GM12878 (cell line): ENCODE measurements at regions not wholly inside any gene's neighbourhood (a gene's known extent, or its start where the extent isn't known, plus 50 kb on each side); places are given as distances from the start of the nearest gene placed in this dataset.

Experiments used
- ATAC-seq: fragments of 200-7000 bp; cut with Tn5 transposase; 3 replicates; pipeline ENCODE4 v1.9.1; 2020; ENCODE audit warnings: mild to moderate bottlenecking, moderate library complexity
- BruUV-seq: library from RNA; stranded (reverse); fragments of 400-500 nt; replicated peaks from 2 replicates; lab custom pipeline; 2021; lab: Mats Ljungman, UMichigan
- CTCF ChIA-PET: fragments of 300-600 bp; sonication (Branson Sonifier 250); formaldehyde crosslinking; extraction: SDS; loops from one replicate; lab custom pipeline; 2021; ENCODE audit warnings: inconsistent platforms; lab: Yijun Ruan, JAX
- POLR2A ChIA-PET: fragments of 350-600 bp; formaldehyde crosslinking; extraction: SDS; loops from one replicate; lab custom pipeline; 2021; ENCODE audit warnings: inconsistent platforms; lab: Charles Lee
- RAD21 ChIA-PET: fragments of 300-600 bp; sonication (Branson Sonifier 250); formaldehyde crosslinking; loops from one replicate; lab custom pipeline; 2023; ENCODE audit warnings: antibody characterized with exemption; ENCODE audit not compliant: unreplicated experiment; lab: Charles Lee
- SMC1A ChIA-PET: fragments of 300-600 bp; sonication (Branson Sonifier 250); formaldehyde crosslinking; loops from one replicate; lab custom pipeline; 2023; ENCODE audit not compliant: unreplicated experiment, uncharacterized antibody; lab: Charles Lee
- DNase-seq: peaks from one replicate; pipeline ENCODE4 v3.0.0-alpha.2; 2011; ENCODE audit warnings: low read depth, low spot score
- FAIRE-seq: peaks from 3 replicates; lab custom pipeline; 2011; peaks lifted over from hg19 to GRCh38; lab: Jason Lieb, UNC
- H2AFZ ChIP-seq: 2 replicates; pipeline ENCODE4 v1.6.0; 2011; ENCODE audit warnings: low read depth, low read length, control low read depth; ENCODE audit not compliant: control insufficient read depth
- H3K27ac ChIP-seq: 2 replicates; pipeline ENCODE4 v1.5.1; 2011; ENCODE audit warnings: control low read depth; ENCODE audit not compliant: control insufficient read depth, insufficient read depth
- H3K27me3 ChIP-seq, 2 experiments: replicated peaks in 1 of 2; 2 replicates each; pipeline versions ENCODE4 v1.6.0 to v1.6.1; 2011; ENCODE audit warnings: low read length in 1 of 2; ENCODE audit not compliant: control insufficient read depth in 2 of 2, insufficient read depth in 2 of 2
- H3K36me3 ChIP-seq, 2 experiments: 2 replicates each; pipeline ENCODE4 v1.5.1; 2011; ENCODE audit warnings: low read length in 1 of 2; ENCODE audit not compliant: control insufficient read depth in 2 of 2, insufficient read depth in 2 of 2
- H3K4me1 ChIP-seq: 2 replicates; pipeline ENCODE4 v1.6.1; 2011; ENCODE audit warnings: mild to moderate bottlenecking, low read length, moderate library complexity, mixed read lengths; ENCODE audit not compliant: control insufficient read depth, insufficient read depth
- H3K4me2 ChIP-seq: 2 replicates; pipeline ENCODE4 v1.6.0; 2011; ENCODE audit warnings: control low read depth; ENCODE audit not compliant: control insufficient read depth, insufficient read depth
- H3K4me3 ChIP-seq: fragments of 200-600 bp; sonication (generic); 2 replicates; pipeline ENCODE4 v1.5.1; 2016
- H3K79me2 ChIP-seq: 2 replicates; pipeline ENCODE4 v1.6.0; 2011; ENCODE audit warnings: low read length; ENCODE audit not compliant: control insufficient read depth, insufficient read depth
- H3K9ac ChIP-seq: 2 replicates; pipeline ENCODE4 v1.8.0; 2011; ENCODE audit warnings: low read length, control low read depth, mixed read lengths; ENCODE audit not compliant: control insufficient read depth, insufficient read depth
- H3K9me3 ChIP-seq: replicated peaks from 3 replicates; pipeline ENCODE4 v1.5.1; 2011; ENCODE audit warnings: mild to moderate bottlenecking, low read length; ENCODE audit not compliant: control insufficient read depth, insufficient read depth
- H4K20me1 ChIP-seq: 2 replicates; pipeline ENCODE4 v1.6.0; 2011; ENCODE audit not compliant: control insufficient read depth, insufficient read depth
- ATF3 ChIP-seq: IDR thresholded peaks from 2 replicates; pipeline ENCODE4 v1.6.1; 2011; ENCODE audit warnings: low read depth, mild to moderate bottlenecking, low read length, moderate library complexity, borderline replicate concordance; ENCODE audit errors: extremely low read depth
- BRCA1 ChIP-seq: IDR thresholded peaks from 2 replicates; pipeline ENCODE4 v1.6.1; 2011; ENCODE audit warnings: low read depth, low read length, improper control_type of control experiment
- MYB ChIP-seq: fragments of 150-350 bp; IDR thresholded peaks from 2 replicates; pipeline ENCODE4 v1.6.1; 2014; ENCODE audit warnings: mild to moderate bottlenecking, low read depth, low read length, borderline replicate concordance
- NR2C1 ChIP-seq: fragments of 450-650 bp; IDR thresholded peaks from 2 replicates; pipeline ENCODE4 v1.6.1; 2017; ENCODE audit warnings: antibody characterized with exemption, mild to moderate bottlenecking, moderate library complexity
- TBL1XR1 ChIP-seq: IDR thresholded peaks from 2 replicates; pipeline ENCODE4 v1.6.1; 2012; ENCODE audit warnings: low read depth, low read length, improper control_type of control experiment
- WGBS: methylation state at CpG from one replicate; pipeline ENCODE4 v1.1.6; 2016; ENCODE audit warnings: low lambda C conversion rate; ENCODE audit not compliant: insufficient replicate concordance, insufficient coverage; ENCODE audit errors: missing lambda C conversion rate; 5-methylcytosine and 5-hydroxymethylcytosine counted together
- in situ Hi-C: fragments of 300-500 bp; cut with MboI; formaldehyde crosslinking; loops from 9 replicates; pipeline ENCODE4 v1.14.3; 2018; ENCODE audit warnings: mixed read lengths
- intact Hi-C: fragments of 100-400 bp; cut with micrococcal nuclease; formaldehyde crosslinking; loops from one replicate; pipeline ENCODE4 v1.14.2; 2022; ENCODE audit not compliant: unreplicated experiment
- TF ChIP-seq, protein P1 (sequence below), 3 experiments: IDR thresholded peaks in 2 of 3; conservative IDR thresholded peaks in 1 of 3; 2 replicates each; pipeline ENCODE4 v1.5.1; 2011; ENCODE audit warnings: low read depth in 3 of 3, low read length in 3 of 3, mild to moderate bottlenecking in 3 of 3, control low read depth in 2 of 3, moderate library complexity in 2 of 3, inconsistent platforms in 1 of 3, mixed read lengths in 1 of 3; ENCODE audit not compliant: control insufficient read depth in 2 of 3, insufficient read depth in 1 of 3; ENCODE audit errors: extremely low read depth in 1 of 3
- TF ChIP-seq, protein P2 (sequence below): fragments of 450-650 bp; IDR thresholded peaks from 2 replicates; pipeline ENCODE4 v1.6.1; 2016; ENCODE audit warnings: mild to moderate bottlenecking, moderate library complexity, borderline replicate concordance
- TF ChIP-seq, protein P3 (sequence below): fragments of 450-650 bp; IDR thresholded peaks from 2 replicates; pipeline ENCODE4 v1.6.1; 2017; ENCODE audit warnings: mild to moderate bottlenecking, moderate library complexity

DNA sequence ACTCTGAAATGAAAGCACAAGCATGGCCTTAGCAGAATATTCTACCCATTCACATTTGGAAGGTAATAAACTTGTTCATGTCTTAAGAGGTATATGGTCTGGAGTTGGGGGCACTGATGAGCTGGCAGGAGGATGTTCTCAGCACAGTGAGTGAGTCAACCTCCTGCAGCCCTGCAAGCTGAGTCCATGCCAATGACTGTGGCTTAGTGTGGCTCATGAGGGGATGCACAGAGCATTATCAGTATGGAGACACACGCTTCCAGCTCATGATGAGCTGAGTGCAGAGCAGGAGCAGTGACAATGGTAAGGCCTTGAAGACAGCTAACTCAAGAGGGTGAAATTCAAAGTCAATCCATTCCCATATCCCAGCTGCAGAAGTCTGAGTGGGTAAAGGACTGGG lies 102.3 kb downstream of the TNFSF18 start:
- H3K4me2 ChIP-seq = no peak overlapping the region
- no peak for FAIRE-seq
- H2AFZ ChIP-seq = no peak overlapping the region
- intact Hi-C loops = no loop called here
- WGBS = 0% methylated on average over 1 of the region's 1 CpG
- SMC1A ChIA-PET = interaction anchor here (0.9 kb wide), 1 partner anchor 254 kb away, joined by 3 read pairs; no protein-coding TSS in a partner anchor
- RAD21 ChIA-PET = no interaction called here
- H3K9ac ChIP-seq = no peak overlapping the region
- no peaks in the 10 kb centered on the region for H3K79me2 ChIP-seq
- no peak for ATAC-seq
- no TSS peak for BruUV-seq
- no peak overlapping the region for H3K27ac ChIP-seq
- POLR2A ChIA-PET = no interaction called here
- H3K4me3 ChIP-seq = no peak overlapping the region
- no peaks in the 10 kb centered on the region for H3K36me3 ChIP-seq
- H3K27me3 ChIP-seq = peaks cover 0 to 10% of the 10 kb centered on the region in 2 experiments; a peak in 2 of 4 replicates
- DNase-seq = no peak
- no peaks in the 10 kb centered on the region for H3K4me1 ChIP-seq
- no peaks in the 10 kb centered on the region for H4K20me1 ChIP-seq
- H3K9me3 ChIP-seq = no peaks in the 10 kb centered on the region
- CTCF ChIA-PET = interaction anchor here (1.1 to 1.3 kb wide), 2 partner anchors 122 to 254 kb away, joined by 3 to 4 read pairs; no protein-coding TSS in a partner anchor
- in situ Hi-C loops = no loop called here
- TF ChIP-seq, protein P1, sequence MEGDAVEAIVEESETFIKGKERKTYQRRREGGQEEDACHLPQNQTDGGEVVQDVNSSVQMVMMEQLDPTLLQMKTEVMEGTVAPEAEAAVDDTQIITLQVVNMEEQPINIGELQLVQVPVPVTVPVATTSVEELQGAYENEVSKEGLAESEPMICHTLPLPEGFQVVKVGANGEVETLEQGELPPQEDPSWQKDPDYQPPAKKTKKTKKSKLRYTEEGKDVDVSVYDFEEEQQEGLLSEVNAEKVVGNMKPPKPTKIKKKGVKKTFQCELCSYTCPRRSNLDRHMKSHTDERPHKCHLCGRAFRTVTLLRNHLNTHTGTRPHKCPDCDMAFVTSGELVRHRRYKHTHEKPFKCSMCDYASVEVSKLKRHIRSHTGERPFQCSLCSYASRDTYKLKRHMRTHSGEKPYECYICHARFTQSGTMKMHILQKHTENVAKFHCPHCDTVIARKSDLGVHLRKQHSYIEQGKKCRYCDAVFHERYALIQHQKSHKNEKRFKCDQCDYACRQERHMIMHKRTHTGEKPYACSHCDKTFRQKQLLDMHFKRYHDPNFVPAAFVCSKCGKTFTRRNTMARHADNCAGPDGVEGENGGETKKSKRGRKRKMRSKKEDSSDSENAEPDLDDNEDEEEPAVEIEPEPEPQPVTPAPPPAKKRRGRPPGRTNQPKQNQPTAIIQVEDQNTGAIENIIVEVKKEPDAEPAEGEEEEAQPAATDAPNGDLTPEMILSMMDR (IDR thresholded peaks at IDR 0.05 in 2 of 3, conservative IDR thresholded peaks at IDR 0.05 in 1 of 3; ENCODE audit: control insufficient read depth in 2 of 3, extremely low read depth in 1 of 3, insufficient read depth in 1 of 3, low read depth in 3 of 3, low read length in 3 of 3) = no peak
- TF ChIP-seq ATF3 (no peak), TBL1XR1 (no peak), MYB (no peak), NR2C1 (no peak), BRCA1 (no peak)
- TF ChIP-seq, protein P2, sequence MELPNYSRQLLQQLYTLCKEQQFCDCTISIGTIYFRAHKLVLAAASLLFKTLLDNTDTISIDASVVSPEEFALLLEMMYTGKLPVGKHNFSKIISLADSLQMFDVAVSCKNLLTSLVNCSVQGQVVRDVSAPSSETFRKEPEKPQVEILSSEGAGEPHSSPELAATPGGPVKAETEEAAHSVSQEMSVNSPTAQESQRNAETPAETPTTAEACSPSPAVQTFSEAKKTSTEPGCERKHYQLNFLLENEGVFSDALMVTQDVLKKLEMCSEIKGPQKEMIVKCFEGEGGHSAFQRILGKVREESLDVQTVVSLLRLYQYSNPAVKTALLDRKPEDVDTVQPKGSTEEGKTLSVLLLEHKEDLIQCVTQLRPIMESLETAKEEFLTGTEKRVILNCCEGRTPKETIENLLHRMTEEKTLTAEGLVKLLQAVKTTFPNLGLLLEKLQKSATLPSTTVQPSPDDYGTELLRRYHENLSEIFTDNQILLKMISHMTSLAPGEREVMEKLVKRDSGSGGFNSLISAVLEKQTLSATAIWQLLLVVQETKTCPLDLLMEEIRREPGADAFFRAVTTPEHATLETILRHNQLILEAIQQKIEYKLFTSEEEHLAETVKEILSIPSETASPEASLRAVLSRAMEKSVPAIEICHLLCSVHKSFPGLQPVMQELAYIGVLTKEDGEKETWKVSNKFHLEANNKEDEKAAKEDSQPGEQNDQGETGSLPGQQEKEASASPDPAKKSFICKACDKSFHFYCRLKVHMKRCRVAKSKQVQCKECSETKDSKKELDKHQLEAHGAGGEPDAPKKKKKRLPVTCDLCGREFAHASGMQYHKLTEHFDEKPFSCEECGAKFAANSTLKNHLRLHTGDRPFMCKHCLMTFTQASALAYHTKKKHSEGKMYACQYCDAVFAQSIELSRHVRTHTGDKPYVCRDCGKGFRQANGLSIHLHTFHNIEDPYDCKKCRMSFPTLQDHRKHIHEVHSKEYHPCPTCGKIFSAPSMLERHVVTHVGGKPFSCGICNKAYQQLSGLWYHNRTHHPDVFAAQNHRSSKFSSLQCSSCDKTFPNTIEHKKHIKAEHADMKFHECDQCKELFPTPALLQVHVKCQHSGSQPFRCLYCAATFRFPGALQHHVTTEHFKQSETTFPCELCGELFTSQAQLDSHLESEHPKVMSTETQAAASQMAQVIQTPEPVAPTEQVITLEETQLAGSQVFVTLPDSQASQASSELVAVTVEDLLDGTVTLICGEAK = no peak
- TF ChIP-seq, protein P3, sequence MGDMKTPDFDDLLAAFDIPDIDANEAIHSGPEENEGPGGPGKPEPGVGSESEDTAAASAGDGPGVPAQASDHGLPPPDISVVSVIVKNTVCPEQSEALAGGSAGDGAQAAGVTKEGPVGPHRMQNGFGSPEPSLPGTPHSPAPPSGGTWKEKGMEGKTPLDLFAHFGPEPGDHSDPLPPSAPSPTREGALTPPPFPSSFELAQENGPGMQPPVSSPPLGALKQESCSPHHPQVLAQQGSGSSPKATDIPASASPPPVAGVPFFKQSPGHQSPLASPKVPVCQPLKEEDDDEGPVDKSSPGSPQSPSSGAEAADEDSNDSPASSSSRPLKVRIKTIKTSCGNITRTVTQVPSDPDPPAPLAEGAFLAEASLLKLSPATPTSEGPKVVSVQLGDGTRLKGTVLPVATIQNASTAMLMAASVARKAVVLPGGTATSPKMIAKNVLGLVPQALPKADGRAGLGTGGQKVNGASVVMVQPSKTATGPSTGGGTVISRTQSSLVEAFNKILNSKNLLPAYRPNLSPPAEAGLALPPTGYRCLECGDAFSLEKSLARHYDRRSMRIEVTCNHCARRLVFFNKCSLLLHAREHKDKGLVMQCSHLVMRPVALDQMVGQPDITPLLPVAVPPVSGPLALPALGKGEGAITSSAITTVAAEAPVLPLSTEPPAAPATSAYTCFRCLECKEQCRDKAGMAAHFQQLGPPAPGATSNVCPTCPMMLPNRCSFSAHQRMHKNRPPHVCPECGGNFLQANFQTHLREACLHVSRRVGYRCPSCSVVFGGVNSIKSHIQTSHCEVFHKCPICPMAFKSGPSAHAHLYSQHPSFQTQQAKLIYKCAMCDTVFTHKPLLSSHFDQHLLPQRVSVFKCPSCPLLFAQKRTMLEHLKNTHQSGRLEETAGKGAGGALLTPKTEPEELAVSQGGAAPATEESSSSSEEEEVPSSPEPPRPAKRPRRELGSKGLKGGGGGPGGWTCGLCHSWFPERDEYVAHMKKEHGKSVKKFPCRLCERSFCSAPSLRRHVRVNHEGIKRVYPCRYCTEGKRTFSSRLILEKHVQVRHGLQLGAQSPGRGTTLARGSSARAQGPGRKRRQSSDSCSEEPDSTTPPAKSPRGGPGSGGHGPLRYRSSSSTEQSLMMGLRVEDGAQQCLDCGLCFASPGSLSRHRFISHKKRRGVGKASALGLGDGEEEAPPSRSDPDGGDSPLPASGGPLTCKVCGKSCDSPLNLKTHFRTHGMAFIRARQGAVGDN = no peak
